ENCODE measurements at regions not wholly inside any gene's neighbourhood (a gene's known extent, or its start where the extent isn't known, plus 50 kb on each side); places are given as distances from the start of the nearest gene placed in this dataset.

DNA sequence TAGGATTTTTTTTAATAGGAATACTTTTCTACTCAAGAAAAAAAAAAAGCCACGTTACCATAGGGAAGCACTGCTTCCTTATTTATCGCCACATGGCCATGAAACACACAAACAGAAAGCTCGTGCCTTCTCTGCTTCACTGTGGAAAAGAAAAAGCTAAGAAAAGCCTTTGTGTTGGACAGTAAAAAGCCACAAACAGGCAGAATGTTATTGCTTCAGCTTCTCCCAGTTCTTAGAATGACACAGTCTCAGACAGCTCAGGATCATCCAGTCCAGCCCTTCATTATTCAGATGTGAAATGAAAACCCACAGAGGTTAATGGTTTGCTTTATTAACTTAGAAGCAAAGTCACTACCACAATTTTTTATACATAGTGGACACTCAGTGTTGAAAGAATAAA lies 181.6 kb upstream of the NOCT start:
- no peak for TF ChIP-seq ZNF274 (IDR thresholded peaks at IDR 0.05; ENCODE audit: low read depth, low read length)
- no peak for TF ChIP-seq YY1 (IDR thresholded peaks at IDR 0.05; ENCODE audit: insufficient read depth, insufficient read length)
- no peak for TF ChIP-seq SUZ12 (IDR thresholded peaks at IDR 0.05; ENCODE audit: extremely low read depth, insufficient read depth, insufficient read length)
